ENCODE measurements at regions not wholly inside any gene's neighbourhood (a gene's known extent, or its start where the extent isn't known, plus 50 kb on each side); places are given as distances from the start of the nearest gene placed in this dataset.

DNA sequence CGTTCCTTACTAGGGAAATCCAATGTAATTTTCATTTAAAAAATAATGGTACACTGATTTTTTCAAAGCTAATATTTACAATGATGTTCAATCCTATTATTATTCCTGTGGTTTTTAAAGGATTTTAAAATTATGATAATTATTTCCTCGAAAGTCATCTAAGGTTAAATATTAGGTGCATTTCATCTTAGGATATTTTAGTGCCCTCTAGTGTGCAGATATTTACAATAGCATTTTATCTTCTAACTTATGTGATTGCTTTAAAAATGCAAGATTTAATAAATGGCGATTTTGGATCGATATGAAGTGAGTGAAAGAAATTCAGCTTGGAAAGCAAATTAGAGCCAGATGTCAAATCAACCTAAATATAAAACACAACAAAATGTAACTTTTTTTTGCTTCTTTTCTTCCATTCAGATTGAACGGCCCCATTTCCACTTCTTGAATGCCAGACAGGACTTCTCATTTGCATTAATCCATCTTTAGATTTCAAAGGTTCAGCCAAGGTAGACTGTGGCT is 293.5 kb downstream of the SLC6A15 start:
- H3K36me3 ChIP-seq = no peaks in the 10 kb centered on the region
- H3K9me3 ChIP-seq (replicated peaks) = no peaks in the 10 kb centered on the region
- DNase-seq = no peak
- H3K4me3 ChIP-seq = no peak overlapping the region
- H3K27ac ChIP-seq (replicated peaks) = no peak overlapping the region
- TF ChIP-seq, protein P1, sequence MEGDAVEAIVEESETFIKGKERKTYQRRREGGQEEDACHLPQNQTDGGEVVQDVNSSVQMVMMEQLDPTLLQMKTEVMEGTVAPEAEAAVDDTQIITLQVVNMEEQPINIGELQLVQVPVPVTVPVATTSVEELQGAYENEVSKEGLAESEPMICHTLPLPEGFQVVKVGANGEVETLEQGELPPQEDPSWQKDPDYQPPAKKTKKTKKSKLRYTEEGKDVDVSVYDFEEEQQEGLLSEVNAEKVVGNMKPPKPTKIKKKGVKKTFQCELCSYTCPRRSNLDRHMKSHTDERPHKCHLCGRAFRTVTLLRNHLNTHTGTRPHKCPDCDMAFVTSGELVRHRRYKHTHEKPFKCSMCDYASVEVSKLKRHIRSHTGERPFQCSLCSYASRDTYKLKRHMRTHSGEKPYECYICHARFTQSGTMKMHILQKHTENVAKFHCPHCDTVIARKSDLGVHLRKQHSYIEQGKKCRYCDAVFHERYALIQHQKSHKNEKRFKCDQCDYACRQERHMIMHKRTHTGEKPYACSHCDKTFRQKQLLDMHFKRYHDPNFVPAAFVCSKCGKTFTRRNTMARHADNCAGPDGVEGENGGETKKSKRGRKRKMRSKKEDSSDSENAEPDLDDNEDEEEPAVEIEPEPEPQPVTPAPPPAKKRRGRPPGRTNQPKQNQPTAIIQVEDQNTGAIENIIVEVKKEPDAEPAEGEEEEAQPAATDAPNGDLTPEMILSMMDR (IDR thresholded peaks at IDR 0.05; ENCODE audit: borderline replicate concordance) = peak; percentile 20
- no peaks in the 10 kb centered on the region for H3K27me3 ChIP-seq (ENCODE audit: low read depth)
- intact Hi-C loops (cut with micrococcal nuclease) = no loop called here
- H3K4me1 ChIP-seq = no peaks in the 10 kb centered on the region

DNA sequence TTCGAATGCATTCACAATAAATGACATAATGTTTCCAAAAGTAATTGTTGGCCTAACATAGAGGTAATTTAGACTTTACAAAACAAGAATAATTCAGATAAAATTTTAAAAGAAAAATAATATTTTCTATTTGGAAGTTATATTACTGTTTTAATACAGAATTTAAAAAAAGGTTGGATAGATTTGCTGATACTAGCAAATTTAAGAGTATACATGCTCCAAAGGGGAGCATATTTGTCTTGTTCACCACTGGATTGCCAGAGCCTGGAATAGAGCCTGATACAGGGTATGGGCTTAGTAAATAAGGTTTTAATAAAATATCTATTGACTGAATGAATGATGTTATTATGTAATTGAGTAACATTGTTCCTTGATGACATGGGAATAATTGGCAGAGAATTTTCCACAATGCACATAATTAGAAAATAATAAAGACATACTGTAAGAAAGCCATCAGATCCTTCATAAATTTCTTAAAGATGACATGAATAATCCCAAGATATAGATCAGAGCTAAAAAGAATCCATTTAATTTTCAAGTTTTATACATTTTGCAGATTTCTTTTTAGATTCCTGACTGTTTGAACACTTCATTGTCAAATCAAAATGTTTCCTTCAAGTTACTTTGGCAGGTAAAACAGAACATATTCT is 305.3 kb downstream of the SLC6A15 start:
- Histone ChIP-seq H3K36me3 (no peaks in the 10 kb centered on the region), H3K9me3 (replicated peaks) (peaks cover 5% of the 10 kb centered on the region), H3K27ac (replicated peaks) (no peak overlapping the region), H3K27me3 (ENCODE audit: low read depth) (no peaks in the 10 kb centered on the region), H3K4me3 (no peak overlapping the region), H3K4me1 (no peaks in the 10 kb centered on the region)
- DNase-seq = no peak
- TF ChIP-seq, protein P1 (IDR thresholded peaks at IDR 0.05; ENCODE audit: borderline replicate concordance) = no peak
- intact Hi-C loops (cut with micrococcal nuclease) = no loop called here

DNA sequence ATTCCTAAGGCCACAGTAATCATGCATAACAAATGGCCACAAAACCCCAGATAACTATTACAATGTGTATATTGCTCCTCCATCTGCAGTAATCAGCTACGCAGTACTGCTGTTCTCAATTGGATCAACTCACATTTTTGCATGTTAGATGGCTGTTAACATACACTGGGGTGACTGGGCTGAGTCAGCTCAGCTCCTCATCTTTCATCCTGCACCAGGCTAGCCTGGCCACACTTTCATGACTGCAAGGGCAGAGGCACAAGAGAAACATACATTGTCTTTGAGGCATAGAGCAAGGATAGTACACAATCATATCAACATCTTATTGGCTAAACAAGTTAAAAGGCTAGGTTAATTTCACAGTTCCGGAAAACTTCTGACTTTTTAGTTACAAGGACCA is 306.6 kb downstream of the SLC6A15 start:
- H3K4me3 ChIP-seq = no peak overlapping the region
- intact Hi-C loops (cut with micrococcal nuclease) = no loop called here

DNA sequence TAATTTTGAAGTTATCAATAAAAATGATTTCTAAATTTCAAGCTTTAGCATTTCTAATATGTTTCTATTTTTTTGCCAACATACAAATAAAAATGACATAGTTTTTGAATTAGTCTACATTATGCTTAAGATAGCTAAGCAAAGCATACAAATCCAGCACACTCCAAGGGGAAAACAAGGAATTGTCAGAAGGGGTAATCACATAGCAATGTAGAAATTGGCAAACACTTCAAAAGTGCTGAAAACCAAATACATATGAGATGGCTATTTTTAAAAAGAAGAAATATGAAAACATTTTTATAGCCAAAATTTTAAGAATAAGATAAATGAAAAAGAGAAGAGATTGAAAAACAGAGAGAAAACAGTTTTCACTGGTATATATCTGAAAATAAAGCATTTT is 308.0 kb downstream of the SLC6A15 start:
- no peak overlapping the region for H3K27ac ChIP-seq (replicated peaks)
- H3K4me1 ChIP-seq = no peaks in the 10 kb centered on the region
- no peaks in the 10 kb centered on the region for H3K36me3 ChIP-seq
- no peaks in the 10 kb centered on the region for H3K27me3 ChIP-seq (ENCODE audit: low read depth)
- no peaks in the 10 kb centered on the region for H3K9me3 ChIP-seq (replicated peaks)
- H3K4me3 ChIP-seq = no peak overlapping the region
- intact Hi-C loops (cut with micrococcal nuclease) = no loop called here
- DNase-seq = no peak
- TF ChIP-seq, protein P1 (IDR thresholded peaks at IDR 0.05; ENCODE audit: borderline replicate concordance) = no peak

More for the DNA sequence above, 306.6 kb downstream of the SLC6A15 start:
- no peak for DNase-seq
- TF ChIP-seq, protein P1 (IDR thresholded peaks at IDR 0.05; ENCODE audit: borderline replicate concordance) = no peak
- H3K36me3 ChIP-seq = no peaks in the 10 kb centered on the region
- no peaks in the 10 kb centered on the region for H3K9me3 ChIP-seq (replicated peaks)
- no peak overlapping the region for H3K27ac ChIP-seq (replicated peaks)
- H3K4me1 ChIP-seq = no peaks in the 10 kb centered on the region
- no peaks in the 10 kb centered on the region for H3K27me3 ChIP-seq (ENCODE audit: low read depth)

DNA sequence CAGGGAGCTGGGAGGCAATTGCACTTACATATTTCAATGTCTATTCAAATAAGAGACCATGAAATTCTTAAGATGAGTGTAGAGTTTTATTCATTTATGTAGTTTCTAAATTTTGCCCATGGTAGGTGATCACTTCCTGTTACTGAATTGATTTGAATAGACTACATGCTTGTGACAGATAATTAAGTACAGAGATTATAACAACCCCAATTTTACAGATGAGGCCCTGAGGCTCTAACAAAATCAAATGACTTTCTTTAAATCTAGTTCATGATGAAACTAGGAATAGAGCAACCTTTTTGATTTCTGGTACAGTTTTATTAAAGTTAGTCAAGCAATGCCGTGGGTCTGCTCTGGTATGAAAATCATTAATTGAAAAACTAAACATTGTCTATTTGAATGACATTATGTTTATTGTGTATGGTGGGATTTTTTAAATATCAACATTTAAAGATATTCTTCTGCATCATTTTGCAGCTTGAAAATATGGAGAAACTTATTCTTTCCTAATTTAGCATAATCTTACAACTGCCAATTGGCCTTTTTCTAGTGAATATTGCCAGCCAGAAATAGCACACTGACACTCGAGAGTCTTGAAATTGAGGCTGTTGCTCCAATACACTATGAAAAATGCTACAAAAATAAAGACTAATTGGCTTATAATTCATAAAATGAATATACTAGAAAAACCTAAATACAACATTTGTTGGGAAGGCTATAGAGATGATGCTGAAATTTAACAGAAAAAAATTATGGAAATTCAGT is 308.9 kb downstream of the SLC6A15 start:
- Histone ChIP-seq H3K36me3 (no peaks in the 10 kb centered on the region), H3K4me3 (no peak overlapping the region), H3K9me3 (replicated peaks) (no peaks in the 10 kb centered on the region), H3K4me1 (no peaks in the 10 kb centered on the region), H3K27me3 (ENCODE audit: low read depth) (no peaks in the 10 kb centered on the region), H3K27ac (replicated peaks) (no peak overlapping the region)
- DNase-seq = no peak
- intact Hi-C loops (cut with micrococcal nuclease) = no loop called here
- TF ChIP-seq, protein P1 (IDR thresholded peaks at IDR 0.05; ENCODE audit: borderline replicate concordance) = no peak
